ENCODE measurements at regions not wholly inside any gene's neighbourhood (a gene's known extent, or its start where the extent isn't known, plus 50 kb on each side); places are given as distances from the start of the nearest gene placed in this dataset.
"Not testable (repeated sequence)": the region's sequence is repeated elsewhere in the genome, so short reads cannot be mapped to it uniquely, and the experiment has no call there.

DNA sequence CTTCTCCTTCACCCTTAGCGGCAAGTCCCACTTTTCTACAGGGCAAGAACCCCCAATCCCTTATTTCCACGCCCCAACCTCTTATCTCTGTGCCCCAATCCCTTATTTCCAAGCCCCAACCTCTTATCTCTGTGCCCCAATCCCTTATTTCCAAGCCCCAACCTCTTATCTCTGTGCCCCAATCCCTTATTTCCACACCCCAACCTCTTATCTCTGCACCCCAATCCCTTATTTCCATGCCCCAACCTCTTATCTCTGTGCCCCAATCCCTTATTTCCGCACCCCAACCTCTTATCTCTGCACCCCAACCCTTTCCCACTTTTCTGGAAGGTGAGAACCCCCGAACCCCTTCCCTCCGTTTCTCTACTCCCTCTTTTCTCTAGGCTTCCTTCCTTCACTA lies 116.1 kb upstream of the GJE1 start:
- DNase-seq: not testable (repeated sequence)

DNA sequence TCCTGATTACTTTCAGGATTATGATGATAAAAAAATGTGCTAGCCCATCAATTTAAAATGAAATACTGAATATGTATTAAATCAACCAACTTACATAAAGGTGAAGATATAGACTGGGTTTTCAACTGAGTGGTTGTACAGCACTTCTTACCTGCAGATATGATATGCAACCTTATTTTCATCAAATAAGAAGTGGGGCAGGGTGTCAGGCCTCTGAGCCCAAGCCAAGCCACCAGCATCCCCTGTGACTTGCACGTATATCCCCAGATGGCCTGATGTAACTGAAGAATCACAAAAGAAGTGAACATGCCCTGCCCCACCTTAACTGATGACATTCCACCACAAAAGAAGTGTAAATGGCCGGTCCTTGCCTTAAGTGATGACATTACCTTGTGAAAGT lies 117.3 kb upstream of the GJE1 start:
- DNase-seq: not testable (repeated sequence)

GRCh38 chr6:142015011-142015410 lies 117.7 kb upstream of the GJE1 start:
- no peak for DNase-seq

- no peak for DNase-seq
These were observed 118.2 kb upstream of the GJE1 start for GRCh38 chr6:142014515-142014914.

DNA sequence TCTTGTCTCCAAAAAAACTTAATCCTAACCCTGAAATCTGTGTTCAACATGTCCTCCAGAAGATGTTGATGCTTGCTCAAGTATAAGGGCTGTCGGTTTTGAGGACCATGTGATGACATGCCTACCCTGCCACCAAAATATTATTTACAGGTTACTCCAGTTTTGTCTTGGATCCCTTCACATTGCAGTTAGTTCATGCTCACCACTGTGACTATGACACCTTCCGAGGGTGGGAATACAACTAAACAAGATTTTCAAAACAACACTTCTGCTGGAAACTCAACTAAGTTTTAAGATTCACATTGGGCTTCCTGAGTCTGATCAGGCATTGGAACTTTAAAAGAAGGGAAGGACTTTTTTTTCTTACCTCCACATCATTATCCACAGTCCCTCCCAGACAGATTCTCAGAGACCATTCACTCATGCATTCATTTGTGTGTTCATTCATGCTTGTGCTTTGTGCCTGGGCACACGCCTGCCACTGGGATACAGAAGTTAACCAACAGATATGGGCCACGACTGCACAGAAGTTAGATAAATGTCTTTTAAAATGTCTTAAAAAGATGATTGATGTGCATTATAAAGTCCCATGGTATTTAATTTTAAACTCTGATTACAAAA lies 118.7 kb upstream of the GJE1 start:
- DNase-seq: no peak

- no peak for DNase-seq
These were observed 119.4 kb upstream of the GJE1 start for GRCh38 chr6:142013287-142013686.

- DNase-seq: no peak
These were observed 121.0 kb upstream of the GJE1 start for GRCh38 chr6:142011775-142012174.

DNA sequence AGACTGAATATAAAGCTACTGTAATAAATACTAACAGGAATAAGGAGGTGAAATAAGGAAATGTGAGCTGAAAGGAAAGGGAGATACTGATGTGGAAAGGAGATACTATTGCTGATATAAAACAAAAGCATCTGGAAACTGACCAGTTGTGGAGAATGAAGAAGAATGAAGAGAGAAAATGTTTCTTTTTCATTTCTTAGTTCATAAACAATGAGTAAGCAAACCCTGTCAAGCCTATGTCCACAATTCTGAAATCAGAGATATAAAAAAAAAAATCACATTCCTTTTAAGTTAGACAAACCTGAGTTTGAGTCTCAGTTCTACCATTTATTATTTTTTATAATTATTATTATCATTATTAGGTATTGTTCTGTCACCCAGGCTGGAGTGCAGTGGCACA lies 121.6 kb upstream of the GJE1 start:
- DNase-seq: no peak

DNA sequence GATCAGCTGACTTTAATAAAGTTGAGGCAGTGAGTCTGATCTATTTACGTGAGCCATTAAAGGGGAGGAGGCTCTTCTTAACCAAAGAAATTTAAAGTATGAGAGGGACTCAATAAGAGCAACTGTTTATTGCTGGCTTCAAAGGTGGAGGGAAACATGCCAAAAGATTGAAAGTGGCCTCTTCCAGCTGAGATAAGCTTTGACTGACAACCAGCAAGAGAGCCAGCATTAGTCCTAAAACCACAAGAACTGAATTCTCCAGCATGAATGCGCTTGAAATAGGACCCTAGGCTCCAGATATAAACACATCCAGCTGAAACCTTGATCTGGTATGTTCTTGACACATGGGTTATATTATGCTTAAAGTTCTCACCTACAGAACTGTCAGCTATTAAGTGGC lies 123.1 kb upstream of the GJE1 start:
- no peak for DNase-seq

- no peak for DNase-seq
These were observed 123.9 kb upstream of the GJE1 start for GRCh38 chr6:142008781-142009180.

- DNase-seq: no peak
These were observed 124.5 kb upstream of the GJE1 start for GRCh38 chr6:142008016-142008735.

- DNase-seq: no peak
These were observed 127.7 kb upstream of the GJE1 start for GRCh38 chr6:142005021-142005420.

GRCh38 chr6:142002825-142003405 lies 129.8 kb upstream of the GJE1 start:
- no peak for DNase-seq

- DNase-seq: no peak
These were observed 135.9 kb upstream of the GJE1 start for GRCh38 chr6:141996823-141997222.

DNA sequence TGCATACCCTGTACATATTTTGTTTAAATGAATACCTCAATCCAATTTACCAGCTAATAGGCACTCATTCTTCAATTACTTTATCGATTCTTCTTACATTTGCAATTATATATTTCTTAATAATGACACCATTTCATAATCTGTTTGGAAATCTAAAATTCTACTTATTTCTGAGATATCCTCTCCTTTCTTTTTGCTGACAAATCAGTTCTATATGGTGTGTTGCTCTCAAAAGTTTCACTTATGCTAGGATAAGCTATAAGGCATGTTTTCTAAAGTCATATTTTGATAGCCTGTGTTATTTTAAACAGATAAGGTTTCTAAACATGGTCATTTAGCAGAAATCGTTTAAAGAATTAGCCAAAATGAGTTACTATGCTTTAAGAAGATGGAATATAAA lies 140.6 kb upstream of the GJE1 start:
- DNase-seq: no peak

GRCh38 chr6:141990840-141991239 lies 141.9 kb upstream of the GJE1 start:
- no peak for DNase-seq

DNA sequence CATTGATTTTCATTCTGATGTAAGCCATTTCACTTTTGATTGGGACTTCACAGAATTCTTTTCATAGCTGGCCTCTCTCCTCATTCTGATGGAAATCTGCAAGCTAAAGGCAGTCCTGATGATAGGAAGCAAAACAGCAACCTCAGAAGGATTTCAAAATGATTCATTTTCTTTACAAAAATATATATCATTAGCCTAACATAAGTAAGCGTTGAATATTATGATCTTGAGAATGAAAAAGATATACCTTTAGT lies 143.1 kb upstream of the GJE1 start:
- DNase-seq: no peak

GRCh38 chr6:141988954-141989705 lies 143.6 kb upstream of the GJE1 start:
- no peak for DNase-seq

DNA sequence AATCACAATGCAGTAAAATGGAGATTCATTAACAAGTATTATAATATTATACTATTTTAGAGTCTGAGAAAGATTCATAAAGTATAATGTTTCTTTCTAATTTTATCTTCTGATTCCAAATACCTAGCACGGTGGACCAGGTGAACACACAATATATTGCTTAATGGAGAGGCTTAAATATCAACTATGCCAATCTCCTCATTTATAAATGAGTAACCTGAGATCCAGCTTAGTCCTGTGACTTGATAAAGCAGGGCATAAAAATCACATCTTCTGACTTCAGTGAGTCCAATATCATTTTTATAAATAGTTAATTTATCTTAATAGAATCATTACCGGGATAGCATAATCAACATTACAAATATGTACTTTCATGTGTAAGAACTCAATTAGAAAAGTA lies 144.4 kb upstream of the GJE1 start:
- DNase-seq: no peak

- DNase-seq: no peak
These were observed 146.3 kb upstream of the GJE1 start for GRCh38 chr6:141986457-141986856.

GRCh38 chr6:141981190-141981589 lies 151.5 kb upstream of the GJE1 start:
- no peak for DNase-seq

- DNase-seq: no peak
These were observed 154.9 kb upstream of the GJE1 start for GRCh38 chr6:141977782-141978181.

DNA sequence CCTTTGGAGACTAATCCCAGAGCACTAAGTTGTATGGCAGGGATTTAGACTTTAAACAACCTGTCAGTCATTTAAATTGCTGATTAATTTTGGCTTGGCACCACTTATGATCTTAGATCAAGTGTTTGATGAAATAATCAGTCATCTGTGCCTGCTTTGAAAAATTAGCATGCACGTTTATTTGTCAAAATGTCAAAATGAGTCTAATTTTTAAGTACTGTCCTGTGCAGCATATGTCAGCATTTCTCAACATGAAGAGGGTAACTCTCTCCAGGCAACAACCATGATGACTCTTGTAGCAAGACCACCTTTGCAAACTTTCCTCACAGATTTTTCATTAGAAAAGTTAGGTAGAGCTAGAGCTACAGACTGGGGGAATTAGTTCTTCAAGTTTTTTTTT lies 155.7 kb upstream of the GJE1 start:
- DNase-seq: no peak

DNA sequence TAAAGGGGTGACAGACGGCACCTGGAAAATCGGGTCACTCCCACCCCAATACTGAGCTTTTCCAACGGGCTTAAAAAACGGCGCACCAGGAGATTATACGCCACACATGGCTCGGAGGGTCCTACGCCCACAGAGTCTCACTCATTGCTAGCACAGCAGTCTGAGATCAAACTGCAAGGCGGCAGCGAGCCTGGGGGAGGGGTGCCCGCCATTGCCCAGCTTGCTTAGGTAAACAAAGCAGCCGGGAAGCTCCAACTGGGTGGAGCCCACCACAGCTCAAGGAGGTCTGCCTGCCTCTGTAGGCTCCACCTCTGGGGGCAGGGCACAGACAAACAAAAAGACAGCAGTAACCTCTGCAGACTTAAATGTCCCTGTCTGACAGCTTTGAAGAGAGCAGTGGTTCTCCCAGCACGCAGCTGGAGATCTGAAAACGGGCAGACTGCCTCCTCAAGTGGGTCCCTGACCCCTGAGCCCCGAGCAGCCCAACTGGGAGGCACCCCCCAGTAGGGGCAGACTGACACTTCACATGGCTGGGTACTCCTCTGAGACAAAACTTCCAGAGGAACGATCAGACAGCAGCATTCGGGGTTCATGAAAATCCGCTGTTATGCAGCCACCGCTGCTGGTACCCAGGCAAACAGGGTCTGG lies 162.8 kb upstream of the GJE1 start:
- not testable (repeated sequence) for DNase-seq

Measured in NCI-H446 treated with DMSO at 0.1 percent for 48 hours (cell line).